ENCODE measurements at regions not wholly inside any gene's neighbourhood (a gene's known extent, or its start where the extent isn't known, plus 50 kb on each side); places are given as distances from the start of the nearest gene placed in this dataset.

DNA sequence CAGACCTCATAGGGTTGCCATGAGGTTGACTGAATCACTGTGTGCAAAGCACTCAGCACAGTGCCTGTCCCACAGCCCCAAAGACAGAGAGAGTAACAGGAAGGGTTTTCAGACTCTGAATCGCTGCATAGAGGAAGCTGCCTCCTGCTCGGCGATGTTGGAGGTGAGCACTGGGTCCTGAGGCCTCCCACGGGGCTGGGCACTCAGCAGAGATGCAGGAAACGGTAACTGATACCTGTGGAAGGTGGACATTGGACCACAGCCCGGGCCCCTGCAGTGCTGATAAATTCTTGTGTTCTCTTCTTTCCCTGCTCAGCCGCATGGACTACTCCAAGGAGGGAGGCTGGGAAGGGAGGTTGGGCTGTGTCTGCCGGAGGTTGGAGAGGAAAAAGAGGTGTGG is 389.7 kb downstream of the PTPRU start:
- WGBS (ENCODE audit: missing lambda C conversion rate) = 41% methylated on average over 6 of the region's 8 CpGs
- Histone ChIP-seq H3K4me3 (no peak overlapping the region), H3K9me3 (no peaks in the 10 kb centered on the region), H3K4me2 (no peak overlapping the region), H3K27ac (no peak overlapping the region), H3K4me1 (no peaks in the 10 kb centered on the region)
- ATAC-seq (no peak), DNase-seq (ENCODE audit: low read depth in 1 of 2, low spot score in 1 of 2) (no peak), FAIRE-seq (no peak)
- ChIA-PET CTCF (no interaction called here), POLR2A (no interaction called here)
- TF ChIP-seq, protein P1, sequence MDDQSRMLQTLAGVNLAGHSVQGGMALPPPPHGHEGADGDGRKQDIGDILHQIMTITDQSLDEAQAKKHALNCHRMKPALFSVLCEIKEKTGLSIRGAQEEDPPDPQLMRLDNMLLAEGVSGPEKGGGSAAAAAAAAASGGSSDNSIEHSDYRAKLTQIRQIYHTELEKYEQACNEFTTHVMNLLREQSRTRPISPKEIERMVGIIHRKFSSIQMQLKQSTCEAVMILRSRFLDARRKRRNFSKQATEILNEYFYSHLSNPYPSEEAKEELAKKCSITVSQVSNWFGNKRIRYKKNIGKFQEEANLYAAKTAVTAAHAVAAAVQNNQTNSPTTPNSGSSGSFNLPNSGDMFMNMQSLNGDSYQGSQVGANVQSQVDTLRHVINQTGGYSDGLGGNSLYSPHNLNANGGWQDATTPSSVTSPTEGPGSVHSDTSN (IDR thresholded peaks at IDR 0.05) = no peak
- no peak for TF ChIP-seq EHMT2 (IDR thresholded peaks at IDR 0.05; ENCODE audit: low read depth)
- TF ChIP-seq, protein P2, sequence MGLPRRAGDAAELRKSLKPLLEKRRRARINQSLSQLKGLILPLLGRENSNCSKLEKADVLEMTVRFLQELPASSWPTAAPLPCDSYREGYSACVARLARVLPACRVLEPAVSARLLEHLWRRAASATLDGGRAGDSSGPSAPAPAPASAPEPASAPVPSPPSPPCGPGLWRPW (IDR thresholded peaks at IDR 0.05) = no peak
- no peak for TF ChIP-seq NR3C1 (IDR thresholded peaks at IDR 0.05)
- TF ChIP-seq JUNB (IDR thresholded peaks at IDR 0.05) = no peak
- no peak for TF ChIP-seq EP300 (IDR thresholded peaks at IDR 0.05)
- no peak for TF ChIP-seq ESRRA (IDR thresholded peaks at IDR 0.05; ENCODE audit: borderline replicate concordance, low read length)
- TF ChIP-seq RARB (CRISPR knock-in tag; IDR thresholded peaks at IDR 0.05) = no peak
- TF ChIP-seq EHF (CRISPR knock-in tag; IDR thresholded peaks at IDR 0.05) = no peak
- TF ChIP-seq ZC3H11A (IDR thresholded peaks at IDR 0.05) = no peak

DNA sequence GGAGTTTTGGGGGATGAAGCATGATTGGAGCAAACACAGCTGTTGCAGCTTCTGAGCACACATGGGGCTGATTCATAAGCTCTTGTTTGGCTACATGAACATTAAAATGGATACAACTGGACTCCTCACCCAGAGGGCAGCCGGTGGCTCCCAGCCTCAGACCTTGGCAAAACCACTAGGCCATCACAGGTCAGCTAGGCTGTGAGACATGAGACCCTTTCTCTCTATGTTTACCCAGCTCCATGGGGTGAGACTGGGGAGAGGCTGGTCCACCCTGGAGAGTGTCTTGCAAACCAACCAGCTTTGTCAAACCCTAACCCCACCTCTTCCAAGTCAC is 388.7 kb downstream of the PTPRU start:
- TF ChIP-seq, protein P3, sequence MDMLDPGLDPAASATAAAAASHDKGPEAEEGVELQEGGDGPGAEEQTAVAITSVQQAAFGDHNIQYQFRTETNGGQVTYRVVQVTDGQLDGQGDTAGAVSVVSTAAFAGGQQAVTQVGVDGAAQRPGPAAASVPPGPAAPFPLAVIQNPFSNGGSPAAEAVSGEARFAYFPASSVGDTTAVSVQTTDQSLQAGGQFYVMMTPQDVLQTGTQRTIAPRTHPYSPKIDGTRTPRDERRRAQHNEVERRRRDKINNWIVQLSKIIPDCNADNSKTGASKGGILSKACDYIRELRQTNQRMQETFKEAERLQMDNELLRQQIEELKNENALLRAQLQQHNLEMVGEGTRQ (IDR thresholded peaks at IDR 0.05) = no peak
- TF ChIP-seq, protein P1 (IDR thresholded peaks at IDR 0.05) = no peak
- TF ChIP-seq MYC (IDR thresholded peaks at IDR 0.05; ENCODE audit: borderline replicate concordance, low read length) (no peak), SREBF2 (IDR thresholded peaks at IDR 0.05) (no peak), HOXB13 (CRISPR knock-in tag; IDR thresholded peaks at IDR 0.05; ENCODE audit: low read depth) (no peak)
- ATAC-seq (no peak), DNase-seq (ENCODE audit: low read depth in 1 of 2, low spot score in 1 of 2) (no peak), FAIRE-seq (no peak)
- Histone ChIP-seq H3K27ac (no peak overlapping the region), H3K4me3 (no peak overlapping the region), H3K4me1 (no peaks in the 10 kb centered on the region), H3K4me2 (no peak overlapping the region), H3K9me3 (no peaks in the 10 kb centered on the region)
- ChIA-PET CTCF (no interaction called here), POLR2A (no interaction called here)
- no CpG with 5 or more reads among the region's 1 CpG for WGBS (ENCODE audit: missing lambda C conversion rate)

DNA sequence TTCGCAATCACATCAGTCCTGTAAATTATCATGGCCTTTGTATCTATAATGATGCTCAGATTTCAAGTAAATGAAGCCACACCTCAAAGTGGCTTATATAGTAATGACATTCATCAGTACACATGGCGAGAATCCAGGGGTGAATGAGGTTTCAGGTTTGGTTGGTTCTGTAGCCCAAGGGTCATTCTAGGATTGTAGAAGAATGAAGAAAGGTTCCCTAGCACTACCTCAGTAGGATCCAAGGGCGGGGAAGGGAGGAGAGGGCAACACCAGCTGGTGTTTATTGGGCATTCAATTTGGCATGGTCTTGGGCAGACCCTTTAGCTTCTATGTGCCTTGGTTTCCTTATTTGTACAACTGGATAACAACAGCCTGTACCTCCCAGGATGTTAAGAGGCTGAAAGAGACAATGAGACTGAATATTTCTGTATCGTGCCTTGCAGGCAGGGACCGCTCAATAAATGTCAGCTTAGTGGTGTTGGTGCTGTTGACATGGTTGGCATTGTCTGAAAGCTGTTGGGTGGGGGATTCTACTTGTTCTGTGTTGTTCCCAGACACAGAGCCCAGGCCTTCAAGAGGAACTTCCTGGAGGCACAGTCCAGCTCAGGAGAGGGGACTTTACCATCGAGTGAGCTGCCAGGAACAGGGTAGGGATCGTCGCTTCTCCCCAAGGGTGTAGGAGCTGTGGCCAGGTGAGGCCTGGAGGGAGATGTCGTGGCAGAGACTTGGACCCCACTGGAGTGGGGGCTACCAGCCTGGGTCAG is 388.2 kb downstream of the PTPRU start:
- ChIA-PET POLR2A (no interaction called here), CTCF (no interaction called here)
- H3K4me1 ChIP-seq = no peaks in the 10 kb centered on the region
- H3K27ac ChIP-seq = no peak overlapping the region
- ATAC-seq = no peak
- no peak overlapping the region for H3K4me3 ChIP-seq
- H3K4me2 ChIP-seq = no peak overlapping the region
- H3K9me3 ChIP-seq = no peaks in the 10 kb centered on the region
- TF ChIP-seq, protein P4, sequence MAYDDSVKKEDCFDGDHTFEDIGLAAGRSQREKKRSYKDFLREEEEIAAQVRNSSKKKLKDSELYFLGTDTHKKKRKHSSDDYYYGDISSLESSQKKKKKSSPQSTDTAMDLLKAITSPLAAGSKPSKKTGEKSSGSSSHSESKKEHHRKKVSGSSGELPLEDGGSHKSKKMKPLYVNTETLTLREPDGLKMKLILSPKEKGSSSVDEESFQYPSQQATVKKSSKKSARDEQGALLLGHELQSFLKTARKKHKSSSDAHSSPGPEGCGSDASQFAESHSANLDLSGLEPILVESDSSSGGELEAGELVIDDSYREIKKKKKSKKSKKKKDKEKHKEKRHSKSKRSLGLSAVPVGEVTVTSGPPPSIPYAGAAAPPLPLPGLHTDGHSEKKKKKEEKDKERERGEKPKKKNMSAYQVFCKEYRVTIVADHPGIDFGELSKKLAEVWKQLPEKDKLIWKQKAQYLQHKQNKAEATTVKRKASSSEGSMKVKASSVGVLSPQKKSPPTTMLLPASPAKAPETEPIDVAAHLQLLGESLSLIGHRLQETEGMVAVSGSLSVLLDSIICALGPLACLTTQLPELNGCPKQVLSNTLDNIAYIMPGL (CRISPR knock-in tag; IDR thresholded peaks at IDR 0.05; ENCODE audit: borderline replicate concordance) = no peak
- TF ChIP-seq FOSL2 (IDR thresholded peaks at IDR 0.05) (no peak), FOSL2 (CRISPR knock-in tag; IDR thresholded peaks at IDR 0.05) (no peak), PHF8 (IDR thresholded peaks at IDR 0.05; ENCODE audit: borderline replicate concordance, low read depth) (no peak), POLR2AphosphoS2 (conservative IDR thresholded peaks at IDR 0.05; ENCODE audit: low read length) (no peak), RCOR1 (IDR thresholded peaks at IDR 0.05; ENCODE audit: low read depth, low read length) (no peak), JUNB (IDR thresholded peaks at IDR 0.05) (no peak), TP53 (CRISPR knock-in tag; IDR thresholded peaks at IDR 0.05) (no peak), GATA3 (IDR thresholded peaks at IDR 0.05; ENCODE audit: borderline replicate concordance) (no peak), MAFK (IDR thresholded peaks at IDR 0.05; ENCODE audit: partially characterized antibody) (no peak), HOXB13 (CRISPR knock-in tag; IDR thresholded peaks at IDR 0.05; ENCODE audit: low read depth) (no peak), CBX2 (IDR thresholded peaks at IDR 0.05; ENCODE audit: borderline replicate concordance, low read depth) (no peak)
- TF ChIP-seq, protein P5, sequence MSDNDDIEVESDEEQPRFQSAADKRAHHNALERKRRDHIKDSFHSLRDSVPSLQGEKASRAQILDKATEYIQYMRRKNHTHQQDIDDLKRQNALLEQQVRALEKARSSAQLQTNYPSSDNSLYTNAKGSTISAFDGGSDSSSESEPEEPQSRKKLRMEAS (IDR thresholded peaks at IDR 0.05) = no peak
- TF ChIP-seq, protein P6, sequence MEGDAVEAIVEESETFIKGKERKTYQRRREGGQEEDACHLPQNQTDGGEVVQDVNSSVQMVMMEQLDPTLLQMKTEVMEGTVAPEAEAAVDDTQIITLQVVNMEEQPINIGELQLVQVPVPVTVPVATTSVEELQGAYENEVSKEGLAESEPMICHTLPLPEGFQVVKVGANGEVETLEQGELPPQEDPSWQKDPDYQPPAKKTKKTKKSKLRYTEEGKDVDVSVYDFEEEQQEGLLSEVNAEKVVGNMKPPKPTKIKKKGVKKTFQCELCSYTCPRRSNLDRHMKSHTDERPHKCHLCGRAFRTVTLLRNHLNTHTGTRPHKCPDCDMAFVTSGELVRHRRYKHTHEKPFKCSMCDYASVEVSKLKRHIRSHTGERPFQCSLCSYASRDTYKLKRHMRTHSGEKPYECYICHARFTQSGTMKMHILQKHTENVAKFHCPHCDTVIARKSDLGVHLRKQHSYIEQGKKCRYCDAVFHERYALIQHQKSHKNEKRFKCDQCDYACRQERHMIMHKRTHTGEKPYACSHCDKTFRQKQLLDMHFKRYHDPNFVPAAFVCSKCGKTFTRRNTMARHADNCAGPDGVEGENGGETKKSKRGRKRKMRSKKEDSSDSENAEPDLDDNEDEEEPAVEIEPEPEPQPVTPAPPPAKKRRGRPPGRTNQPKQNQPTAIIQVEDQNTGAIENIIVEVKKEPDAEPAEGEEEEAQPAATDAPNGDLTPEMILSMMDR (IDR thresholded peaks at IDR 0.05) = no peak
- TF ChIP-seq, protein P7, sequence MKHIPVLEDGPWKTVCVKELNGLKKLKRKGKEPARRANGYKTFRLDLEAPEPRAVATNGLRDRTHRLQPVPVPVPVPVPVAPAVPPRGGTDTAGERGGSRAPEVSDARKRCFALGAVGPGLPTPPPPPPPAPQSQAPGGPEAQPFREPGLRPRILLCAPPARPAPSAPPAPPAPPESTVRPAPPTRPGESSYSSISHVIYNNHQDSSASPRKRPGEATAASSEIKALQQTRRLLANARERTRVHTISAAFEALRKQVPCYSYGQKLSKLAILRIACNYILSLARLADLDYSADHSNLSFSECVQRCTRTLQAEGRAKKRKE (CRISPR knock-in tag; IDR thresholded peaks at IDR 0.05; ENCODE audit: low read depth) = no peak
- FAIRE-seq = no peak
- 41% methylated on average over 9 of the region's 9 CpGs for WGBS (ENCODE audit: missing lambda C conversion rate)
- DNase-seq (ENCODE audit: low read depth in 1 of 2, low spot score in 1 of 2) = no peak
